ENCODE measurements at regions not wholly inside any gene's neighbourhood (a gene's known extent, or its start where the extent isn't known, plus 50 kb on each side); places are given as distances from the start of the nearest gene placed in this dataset.

GRCh38 chr2:133855526-133855925 is 287.3 kb upstream of the NCKAP5 start:
- Histone ChIP-seq H3K9me3 (ENCODE audit: insufficient read depth, low read length) (peaks cover 23% of the 10 kb centered on the region; the same call in 1 of the 2 replicates), H3K36me3 (ENCODE audit: insufficient read depth, insufficient read length, low read length) (no peaks in the 10 kb centered on the region), H3K9ac (ENCODE audit: insufficient read length, low read depth) (no peak overlapping the region), H3K4me3 (ENCODE audit: insufficient read length, low read depth) (no peak overlapping the region), H3K4me1 (ENCODE audit: insufficient read depth, insufficient read length) (no peaks in the 10 kb centered on the region), H3K27me3 (ENCODE audit: insufficient read depth, insufficient read length) (no peaks in the 10 kb centered on the region)
- DNase-seq (ENCODE audit: low read depth, low spot score) = no peak
- no peak for TF ChIP-seq ZNF274 (IDR thresholded peaks at IDR 0.05; ENCODE audit: low read depth, low read length)
- TF ChIP-seq YY1 (IDR thresholded peaks at IDR 0.05; ENCODE audit: insufficient read depth, insufficient read length) = no peak
- TF ChIP-seq SUZ12 (IDR thresholded peaks at IDR 0.05; ENCODE audit: extremely low read depth, insufficient read depth, insufficient read length) = no peak

- no peak for DNase-seq (ENCODE audit: low read depth, low spot score)
- Histone ChIP-seq H3K4me1 (ENCODE audit: insufficient read depth, insufficient read length) (no peaks in the 10 kb centered on the region), H3K9me3 (ENCODE audit: insufficient read depth, low read length) (peaks cover 22% of the 10 kb centered on the region; the same call in 1 of the 2 replicates), H3K4me3 (ENCODE audit: insufficient read length, low read depth) (no peak overlapping the region), H3K9ac (ENCODE audit: insufficient read length, low read depth) (no peak overlapping the region), H3K36me3 (ENCODE audit: insufficient read depth, insufficient read length, low read length) (no peaks in the 10 kb centered on the region), H3K27me3 (ENCODE audit: insufficient read depth, insufficient read length) (no peaks in the 10 kb centered on the region)
- TF ChIP-seq ZNF274 (IDR thresholded peaks at IDR 0.05; ENCODE audit: low read depth, low read length) = no peak
- TF ChIP-seq YY1 (IDR thresholded peaks at IDR 0.05; ENCODE audit: insufficient read depth, insufficient read length) = no peak
- TF ChIP-seq SUZ12 (IDR thresholded peaks at IDR 0.05; ENCODE audit: extremely low read depth, insufficient read depth, insufficient read length) = no peak
Observed at GRCh38 chr2:133856678-133857077, 288.4 kb upstream of the NCKAP5 start.

- Histone ChIP-seq H3K27me3 (ENCODE audit: insufficient read depth, insufficient read length) (no peaks in the 10 kb centered on the region), H3K9me3 (ENCODE audit: insufficient read depth, low read length) (no peaks in the 10 kb centered on the region; the same call in 1 of the 2 replicates), H3K9ac (ENCODE audit: insufficient read length, low read depth) (no peak overlapping the region), H3K36me3 (ENCODE audit: insufficient read depth, insufficient read length, low read length) (no peaks in the 10 kb centered on the region), H3K4me3 (ENCODE audit: insufficient read length, low read depth) (no peak overlapping the region), H3K4me1 (ENCODE audit: insufficient read depth, insufficient read length) (no peaks in the 10 kb centered on the region)
- TF ChIP-seq SUZ12 (IDR thresholded peaks at IDR 0.05; ENCODE audit: extremely low read depth, insufficient read depth, insufficient read length) (no peak), YY1 (IDR thresholded peaks at IDR 0.05; ENCODE audit: insufficient read depth, insufficient read length) (no peak), ZNF274 (IDR thresholded peaks at IDR 0.05; ENCODE audit: low read depth, low read length) (no peak)
- no peak for DNase-seq (ENCODE audit: low read depth, low spot score)
Observed at GRCh38 chr2:133859578-133859977, 291.3 kb upstream of the NCKAP5 start.

GRCh38 chr2:133862400-133862977 is 294.2 kb upstream of the NCKAP5 start:
- TF ChIP-seq ZNF274 (IDR thresholded peaks at IDR 0.05; ENCODE audit: low read depth, low read length) = no peak
- no peak for TF ChIP-seq YY1 (IDR thresholded peaks at IDR 0.05; ENCODE audit: insufficient read depth, insufficient read length)
- TF ChIP-seq SUZ12 (IDR thresholded peaks at IDR 0.05; ENCODE audit: extremely low read depth, insufficient read depth, insufficient read length) = no peak
- Histone ChIP-seq H3K4me3 (ENCODE audit: insufficient read length, low read depth) (no peak overlapping the region), H3K36me3 (ENCODE audit: insufficient read depth, insufficient read length, low read length) (no peaks in the 10 kb centered on the region), H3K9ac (ENCODE audit: insufficient read length, low read depth) (no peak overlapping the region), H3K9me3 (ENCODE audit: insufficient read depth, low read length) (no peaks in the 10 kb centered on the region), H3K27me3 (ENCODE audit: insufficient read depth, insufficient read length) (no peaks in the 10 kb centered on the region), H3K4me1 (ENCODE audit: insufficient read depth, insufficient read length) (no peaks in the 10 kb centered on the region)
- no peak for DNase-seq (ENCODE audit: low read depth, low spot score)

GRCh38 chr2:133863106-133863800 is 295.0 kb upstream of the NCKAP5 start:
- H3K9ac ChIP-seq (ENCODE audit: insufficient read length, low read depth) = no peak overlapping the region
- no peaks in the 10 kb centered on the region for H3K4me1 ChIP-seq (ENCODE audit: insufficient read depth, insufficient read length)
- H3K36me3 ChIP-seq (ENCODE audit: insufficient read depth, insufficient read length, low read length) = no peaks in the 10 kb centered on the region
- no peaks in the 10 kb centered on the region for H3K27me3 ChIP-seq (ENCODE audit: insufficient read depth, insufficient read length)
- DNase-seq (ENCODE audit: low read depth, low spot score) = no peak
- no peak for TF ChIP-seq YY1 (IDR thresholded peaks at IDR 0.05; ENCODE audit: insufficient read depth, insufficient read length)
- no peak for TF ChIP-seq ZNF274 (IDR thresholded peaks at IDR 0.05; ENCODE audit: low read depth, low read length)
- TF ChIP-seq SUZ12 (IDR thresholded peaks at IDR 0.05; ENCODE audit: extremely low read depth, insufficient read depth, insufficient read length) = no peak
- H3K9me3 ChIP-seq (ENCODE audit: insufficient read depth, low read length) = no peaks in the 10 kb centered on the region
- no peak overlapping the region for H3K4me3 ChIP-seq (ENCODE audit: insufficient read length, low read depth)

GRCh38 chr2:133865141-133865540 is 296.9 kb upstream of the NCKAP5 start:
- Histone ChIP-seq H3K4me3 (ENCODE audit: insufficient read length, low read depth) (no peak overlapping the region), H3K36me3 (ENCODE audit: insufficient read depth, insufficient read length, low read length) (no peaks in the 10 kb centered on the region), H3K4me1 (ENCODE audit: insufficient read depth, insufficient read length) (no peaks in the 10 kb centered on the region), H3K9ac (ENCODE audit: insufficient read length, low read depth) (no peak overlapping the region), H3K27me3 (ENCODE audit: insufficient read depth, insufficient read length) (no peaks in the 10 kb centered on the region), H3K9me3 (ENCODE audit: insufficient read depth, low read length) (peaks cover 3% of the 10 kb centered on the region; the same call in 1 of the 2 replicates)
- DNase-seq (ENCODE audit: low read depth, low spot score) = no peak
- no peak for TF ChIP-seq SUZ12 (IDR thresholded peaks at IDR 0.05; ENCODE audit: extremely low read depth, insufficient read depth, insufficient read length)
- TF ChIP-seq ZNF274 (IDR thresholded peaks at IDR 0.05; ENCODE audit: low read depth, low read length) = no peak
- TF ChIP-seq YY1 (IDR thresholded peaks at IDR 0.05; ENCODE audit: insufficient read depth, insufficient read length) = no peak

- Histone ChIP-seq H3K9me3 (ENCODE audit: insufficient read depth, low read length) (peaks cover 12% of the 10 kb centered on the region; the same call in 1 of the 2 replicates), H3K27me3 (ENCODE audit: insufficient read depth, insufficient read length) (no peaks in the 10 kb centered on the region), H3K36me3 (ENCODE audit: insufficient read depth, insufficient read length, low read length) (no peaks in the 10 kb centered on the region), H3K4me1 (ENCODE audit: insufficient read depth, insufficient read length) (no peaks in the 10 kb centered on the region), H3K9ac (ENCODE audit: insufficient read length, low read depth) (no peak overlapping the region), H3K4me3 (ENCODE audit: insufficient read length, low read depth) (no peak overlapping the region)
- TF ChIP-seq ZNF274 (IDR thresholded peaks at IDR 0.05; ENCODE audit: low read depth, low read length) = no peak
- TF ChIP-seq YY1 (IDR thresholded peaks at IDR 0.05; ENCODE audit: insufficient read depth, insufficient read length) = no peak
- no peak for DNase-seq (ENCODE audit: low read depth, low spot score)
Observed at GRCh38 chr2:133867166-133867565, 298.9 kb upstream of the NCKAP5 start.
